Psoas muscle (tissue), 7 donors: ENCODE measurements at regions not wholly inside any gene's neighbourhood (a gene's known extent, or its start where the extent isn't known, plus 50 kb on each side); places are given as distances from the start of the nearest gene placed in this dataset.

ENCODE experiments used
- ATAC-seq, 4 donors: fragments of 200-7000 bp; cut with Tn5 transposase; one replicate each; pipeline ENCODE4 v1.9.1; 2020; ENCODE audit warnings: moderate library complexity in 3 of 4, mild to moderate bottlenecking in 2 of 4
- DNase-seq, 2 donors: peaks; one replicate each; pipeline ENCODE4 v3.0.0-alpha.2; 2020
- H3K27ac ChIP-seq: fragments of 200-600 bp; one replicate; pipeline ENCODE4 v1.8.0; 2022
- H3K27me3 ChIP-seq, 3 donors: fragments of 200-600 bp in 1 of 3; one replicate each; pipeline versions ENCODE4 v1.6.1 to v1.8.0; 2013 to 2022; ENCODE audit warnings: low read length in 2 of 3, mild to moderate bottlenecking in 2 of 3, moderate library complexity in 1 of 3; ENCODE audit not compliant: insufficient read depth in 3 of 3
- H3K36me3 ChIP-seq, 2 donors: fragments of 200-600 bp in 1 of 2; one replicate each; pipeline versions ENCODE4 v1.6.1 to v1.8.0; 2013 to 2022; ENCODE audit warnings: low read depth in 1 of 2, mild to moderate bottlenecking in 1 of 2, moderate library complexity in 1 of 2; ENCODE audit not compliant: insufficient read depth in 1 of 2
- H3K4me1 ChIP-seq: fragments of 200-600 bp; one replicate; pipeline ENCODE4 v1.8.0; 2022
- H3K4me3 ChIP-seq: fragments of 200-600 bp; one replicate; pipeline ENCODE4 v1.8.0; 2022; ENCODE audit warnings: mild to moderate bottlenecking
- H3K9me3 ChIP-seq: fragments of 200-600 bp; one replicate; pipeline ENCODE4 v1.8.0; 2022
- CTCF ChIP-seq: fragments of 200-600 bp; IDR thresholded peaks from one replicate; pipeline ENCODE4 v1.8.0; 2022; ENCODE audit warnings: antibody characterized with exemption
- WGBS, 3 donors: extraction: QIAGEN DNeasy Blood & Tissue Kit; methylation state at CpG; one replicate each; pipeline versions ENCODE4 v1.1.6 to v1.1.7; 2013; 5-methylcytosine and 5-hydroxymethylcytosine counted together
- intact Hi-C, 2 donors: fragments of 100-400 bp; cut with DNase I; formaldehyde crosslinking; loops; one replicate each; pipeline versions ENCODE4 v1.11.0 to v1.14.2; 2022
- donor health status: healthy with polysubstance abuse.
- donor health status: DM: no; HTN: no; CAD: no; lungs with moderate emphysema.
- donor health status: Bipolar disorder and iron deficiency.
- donor health status: healthy.
- donor health status: DM: yes; HTN: yes; CAD: no.
- donor health status: DM: no; HTN: no; CAD: no.
- donor health status: DM: yes; HTN: yes; CAD: no.

- no peak for DNase-seq
- no peak overlapping the region for H3K4me3 ChIP-seq
- TF ChIP-seq CTCF, result no peak
- no peak overlapping the region for H3K27ac ChIP-seq
- no peaks in the 10 kb centered on the region for H3K36me3 ChIP-seq
- H3K27me3 ChIP-seq, result peaks cover 0 to 16% (median 8%) of the 10 kb centered on the region in 3 donors
- intact Hi-C loops, result loop anchor here (5.0 to 10.0 kb wide), 5 partner anchors 48 to 283 kb away; no protein-coding TSS in a partner anchor
- H3K4me1 ChIP-seq, result peaks cover 13% of the 10 kb centered on the region
- no peaks in the 10 kb centered on the region for H3K9me3 ChIP-seq
- ATAC-seq, result no peak
- WGBS, 3 donors, result 90% methylated on average over 7 of the region's 7 CpGs
These were observed 158.8 kb downstream of the KLF13 start for GRCh38 chr15:31485431-31485830.

DNA sequence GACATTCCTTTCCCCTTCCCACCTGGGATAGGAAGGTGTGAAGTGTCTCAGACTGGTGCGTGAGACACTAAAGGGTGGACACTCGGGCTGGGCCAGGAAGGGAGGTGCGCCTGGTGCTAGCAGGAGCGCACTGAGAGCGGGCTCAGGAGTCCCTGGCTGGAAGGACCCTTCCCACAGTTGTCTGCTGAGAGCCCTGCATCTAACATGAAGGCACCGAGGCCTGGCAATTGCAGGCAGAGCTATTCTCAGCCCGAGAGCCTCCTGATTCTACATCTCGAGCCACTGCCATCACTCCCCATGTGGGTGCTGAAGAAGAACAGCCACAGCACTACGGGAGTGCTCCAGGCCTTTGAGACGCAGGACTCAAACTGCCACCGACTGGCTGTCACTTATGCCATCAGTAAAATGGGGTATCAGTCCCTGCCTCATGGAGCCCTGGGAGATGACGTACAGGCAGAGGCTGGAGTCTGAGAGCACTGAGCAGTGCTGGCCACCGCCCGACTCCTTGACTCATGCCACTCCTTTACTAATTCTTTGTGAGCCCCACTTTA, 159.4 kb downstream of the KLF13 start:
- H3K4me3 ChIP-seq, result no peak overlapping the region
- intact Hi-C loops, result loop anchor here (5.0 to 10.0 kb wide), 5 partner anchors 49 to 284 kb away; no protein-coding TSS in a partner anchor
- H3K27ac ChIP-seq, result no peak overlapping the region
- TF ChIP-seq CTCF, result no peak
- no peaks in the 10 kb centered on the region for H3K9me3 ChIP-seq
- peaks cover 13% of the 10 kb centered on the region for H3K4me1 ChIP-seq
- ATAC-seq (no peak), DNase-seq (no peak)
- H3K36me3 ChIP-seq, result no peaks in the 10 kb centered on the region
- 91 to 94% (median 91%) methylated on average over 14 of the region's 14 CpGs for WGBS, 3 donors
- H3K27me3 ChIP-seq, result peaks cover 0 to 16% (median 8%) of the 10 kb centered on the region in 3 donors

- no peak overlapping the region for H3K27ac ChIP-seq
- TF ChIP-seq CTCF, result no peak
- no peak overlapping the region for H3K4me3 ChIP-seq
- no peak for DNase-seq
- peaks cover 13% of the 10 kb centered on the region for H3K4me1 ChIP-seq
- H3K27me3 ChIP-seq, result peaks cover 0 to 16% (median 8%) of the 10 kb centered on the region in 3 donors
- 71 to 79% (median 74%) methylated on average over 11 of the region's 11 CpGs for WGBS, 3 donors
- intact Hi-C loops, result loop anchor here (5.0 to 10.0 kb wide), 5 partner anchors 49 to 284 kb away; no protein-coding TSS in a partner anchor
- no peak for ATAC-seq
- H3K36me3 ChIP-seq, result no peaks in the 10 kb centered on the region
- peaks cover 4% of the 10 kb centered on the region for H3K9me3 ChIP-seq
These were observed 159.9 kb downstream of the KLF13 start for GRCh38 chr15:31486506-31486905.

- Histone ChIP-seq H3K4me1 (peaks cover 13% of the 10 kb centered on the region), H3K36me3 (no peaks in the 10 kb centered on the region), H3K27me3 (peaks cover 0 to 10% (median 8%) of the 10 kb centered on the region in 3 donors), H3K27ac (no peak overlapping the region), H3K9me3 (peaks cover 10% of the 10 kb centered on the region), H3K4me3 (no peak overlapping the region)
- 88 to 89% (median 89%) methylated on average over 17 to 19 of the region's 19 CpGs for WGBS, 3 donors
- ATAC-seq (no peak), DNase-seq (no peak)
- TF ChIP-seq CTCF, result no peak
- intact Hi-C loops, result loop anchor here (5.0 to 10.0 kb wide), 5 partner anchors 50 to 285 kb away; no protein-coding TSS in a partner anchor
These were observed 160.5 kb downstream of the KLF13 start for GRCh38 chr15:31486906-31487695.
